COLO829 (cell line): ENCODE measurements at regions not wholly inside any gene's neighbourhood (a gene's known extent, or its start where the extent isn't known, plus 50 kb on each side); places are given as distances from the start of the nearest gene placed in this dataset.
"Not testable (repeated sequence)": the region's sequence is repeated elsewhere in the genome, so short reads cannot be mapped to it uniquely, and the experiment has no call there.

Experiments
- DNase-seq: peaks from one replicate; pipeline ENCODE4 v3.0.0; 2012; ENCODE audit warnings: low spot score

GRCh38 chr15:57767481-57767880 lies 61.0 kb downstream of the POLR2M start:
- no peak for DNase-seq

- DNase-seq: no peak
Observed at GRCh38 chr15:57769266-57769665, 62.8 kb downstream of the POLR2M start.

- DNase-seq: no peak
Observed at GRCh38 chr15:57770495-57770894, 64.0 kb downstream of the POLR2M start.

- DNase-seq: peak; percentile 3
Observed at GRCh38 chr15:57772223-57772957, 65.9 kb downstream of the POLR2M start.

- no peak for DNase-seq
Observed at GRCh38 chr15:57773051-57773450, 66.5 kb downstream of the POLR2M start.

GRCh38 chr15:57777003-57777402 lies 70.5 kb downstream of the POLR2M start:
- no peak for DNase-seq

- DNase-seq: no peak
Observed at GRCh38 chr15:57780471-57780870, 74.0 kb downstream of the POLR2M start.

- no peak for DNase-seq
Observed at GRCh38 chr15:57782731-57783130, 76.2 kb downstream of the POLR2M start.

GRCh38 chr15:57784081-57784511 lies 77.6 kb downstream of the POLR2M start:
- peak; percentile 6 for DNase-seq

GRCh38 chr15:57785039-57785438 lies 78.5 kb downstream of the POLR2M start:
- DNase-seq: no peak

- DNase-seq: no peak
Observed at GRCh38 chr15:57785959-57786358, 79.4 kb downstream of the POLR2M start.

- no peak for DNase-seq
Observed at GRCh38 chr15:57789225-57789624, 82.7 kb downstream of the POLR2M start.

GRCh38 chr15:57792724-57793449 lies 86.4 kb downstream of the POLR2M start:
- no peak for DNase-seq

- no peak for DNase-seq
Observed at GRCh38 chr15:57795261-57795660, 88.7 kb downstream of the POLR2M start.

- no peak for DNase-seq
Observed at GRCh38 chr15:57796146-57796545, 89.6 kb downstream of the POLR2M start.

- no peak for DNase-seq
Observed at GRCh38 chr15:57797110-57797509, 90.6 kb downstream of the POLR2M start.

- no peak for DNase-seq
Observed at GRCh38 chr15:57797568-57798267, 91.2 kb downstream of the POLR2M start.

GRCh38 chr15:57806003-57806402 lies 99.5 kb downstream of the POLR2M start:
- no peak for DNase-seq

- DNase-seq: not testable (repeated sequence)
Observed at GRCh38 chr15:57809285-57809684, 102.8 kb downstream of the POLR2M start.

- DNase-seq: no peak
Observed at GRCh38 chr15:57816599-57816998, 110.1 kb downstream of the POLR2M start.

- DNase-seq: no peak
Observed at GRCh38 chr15:57819646-57820045, 113.1 kb downstream of the POLR2M start.

- no peak for DNase-seq
Observed at GRCh38 chr15:57820119-57820518, 113.6 kb downstream of the POLR2M start.

GRCh38 chr15:57821826-57822225 lies 115.3 kb downstream of the POLR2M start:
- DNase-seq: no peak
